GM12878 (cell line): ENCODE measurements at regions not wholly inside any gene's neighbourhood (a gene's known extent, or its start where the extent isn't known, plus 50 kb on each side); places are given as distances from the start of the nearest gene placed in this dataset.

Source experiments
- EGR1 ChIP-seq, 2 experiments: IDR thresholded peaks; 1 replicate in 1 of 2; 2 replicates in 1 of 2; pipeline ENCODE4 v1.6.1; 2011 to 2012; ENCODE audit warnings: low read depth in 2 of 2, low read length in 2 of 2, borderline replicate concordance in 1 of 2, mild to moderate bottlenecking in 1 of 2, moderate library complexity in 1 of 2
- NFIC ChIP-seq: IDR thresholded peaks from 2 replicates; pipeline ENCODE4 v1.6.1; 2012; ENCODE audit warnings: low read depth, mild to moderate bottlenecking, inconsistent platforms, low read length, moderate library complexity
- ZNF384 ChIP-seq: IDR thresholded peaks from 2 replicates; pipeline ENCODE4 v1.6.1; 2012; ENCODE audit warnings: low read depth, mild to moderate bottlenecking, low read length, improper control_type of control experiment, borderline replicate concordance
- TF ChIP-seq, protein P1 (sequence below): IDR thresholded peaks from 2 replicates; pipeline ENCODE4 v1.6.1; 2011; ENCODE audit warnings: borderline replicate concordance, low read depth, mild to moderate bottlenecking, moderate library complexity, low read length; ENCODE audit not compliant: insufficient read depth, poor library complexity, severe bottlenecking
- TF ChIP-seq, protein P2 (sequence below): fragments of 450-650 bp; IDR thresholded peaks from 2 replicates; pipeline ENCODE4 v1.6.1; 2018; ENCODE audit warnings: mild to moderate bottlenecking, low read depth, moderate library complexity; ENCODE audit not compliant: partially characterized antibody
- TF ChIP-seq, protein P3 (sequence below): IDR thresholded peaks from 2 replicates; pipeline ENCODE4 v1.6.1; 2011; ENCODE audit warnings: mild to moderate bottlenecking, low read depth, low read length, moderate library complexity; ENCODE audit not compliant: insufficient replicate concordance

DNA sequence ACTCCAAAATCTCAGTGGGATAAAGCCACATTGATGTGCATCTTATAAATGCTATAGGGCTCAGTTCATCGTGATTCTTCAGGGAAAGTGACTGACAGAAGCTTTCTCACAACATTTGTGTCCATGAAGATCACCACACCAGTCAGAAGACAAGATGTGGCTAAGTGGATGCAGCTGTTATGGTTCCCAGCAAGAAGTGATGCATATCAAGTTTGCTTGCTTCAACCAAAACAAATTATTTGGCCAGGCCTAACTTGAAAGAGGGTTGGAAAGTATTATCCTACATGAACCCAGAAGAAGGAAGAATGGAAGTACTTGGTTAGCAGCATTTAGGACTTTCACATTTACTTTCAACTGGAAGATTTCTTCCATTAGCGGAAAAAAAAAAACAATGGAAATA is 210.0 kb upstream of the ACVR2A start (continued):
- TF ChIP-seq, protein P1, sequence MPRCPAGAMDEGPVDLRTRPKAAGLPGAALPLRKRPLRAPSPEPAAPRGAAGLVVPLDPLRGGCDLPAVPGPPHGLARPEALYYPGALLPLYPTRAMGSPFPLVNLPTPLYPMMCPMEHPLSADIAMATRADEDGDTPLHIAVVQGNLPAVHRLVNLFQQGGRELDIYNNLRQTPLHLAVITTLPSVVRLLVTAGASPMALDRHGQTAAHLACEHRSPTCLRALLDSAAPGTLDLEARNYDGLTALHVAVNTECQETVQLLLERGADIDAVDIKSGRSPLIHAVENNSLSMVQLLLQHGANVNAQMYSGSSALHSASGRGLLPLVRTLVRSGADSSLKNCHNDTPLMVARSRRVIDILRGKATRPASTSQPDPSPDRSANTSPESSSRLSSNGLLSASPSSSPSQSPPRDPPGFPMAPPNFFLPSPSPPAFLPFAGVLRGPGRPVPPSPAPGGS: no peak
- TF ChIP-seq EGR1 (IDR thresholded peaks at IDR 0.05; ENCODE audit: borderline replicate concordance in 1 of 2, low read depth in 2 of 2, low read length in 2 of 2): no peak
- TF ChIP-seq, protein P2, sequence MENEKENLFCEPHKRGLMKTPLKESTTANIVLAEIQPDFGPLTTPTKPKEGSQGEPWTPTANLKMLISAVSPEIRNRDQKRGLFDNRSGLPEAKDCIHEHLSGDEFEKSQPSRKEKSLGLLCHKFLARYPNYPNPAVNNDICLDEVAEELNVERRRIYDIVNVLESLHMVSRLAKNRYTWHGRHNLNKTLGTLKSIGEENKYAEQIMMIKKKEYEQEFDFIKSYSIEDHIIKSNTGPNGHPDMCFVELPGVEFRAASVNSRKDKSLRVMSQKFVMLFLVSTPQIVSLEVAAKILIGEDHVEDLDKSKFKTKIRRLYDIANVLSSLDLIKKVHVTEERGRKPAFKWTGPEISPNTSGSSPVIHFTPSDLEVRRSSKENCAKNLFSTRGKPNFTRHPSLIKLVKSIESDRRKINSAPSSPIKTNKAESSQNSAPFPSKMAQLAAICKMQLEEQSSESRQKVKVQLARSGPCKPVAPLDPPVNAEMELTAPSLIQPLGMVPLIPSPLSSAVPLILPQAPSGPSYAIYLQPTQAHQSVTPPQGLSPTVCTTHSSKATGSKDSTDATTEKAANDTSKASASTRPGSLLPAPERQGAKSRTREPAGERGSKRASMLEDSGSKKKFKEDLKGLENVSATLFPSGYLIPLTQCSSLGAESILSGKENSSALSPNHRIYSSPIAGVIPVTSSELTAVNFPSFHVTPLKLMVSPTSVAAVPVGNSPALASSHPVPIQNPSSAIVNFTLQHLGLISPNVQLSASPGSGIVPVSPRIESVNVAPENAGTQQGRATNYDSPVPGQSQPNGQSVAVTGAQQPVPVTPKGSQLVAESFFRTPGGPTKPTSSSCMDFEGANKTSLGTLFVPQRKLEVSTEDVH: no peak
- TF ChIP-seq ZNF384: no peak
- TF ChIP-seq NFIC: no peak
- TF ChIP-seq, protein P3, sequence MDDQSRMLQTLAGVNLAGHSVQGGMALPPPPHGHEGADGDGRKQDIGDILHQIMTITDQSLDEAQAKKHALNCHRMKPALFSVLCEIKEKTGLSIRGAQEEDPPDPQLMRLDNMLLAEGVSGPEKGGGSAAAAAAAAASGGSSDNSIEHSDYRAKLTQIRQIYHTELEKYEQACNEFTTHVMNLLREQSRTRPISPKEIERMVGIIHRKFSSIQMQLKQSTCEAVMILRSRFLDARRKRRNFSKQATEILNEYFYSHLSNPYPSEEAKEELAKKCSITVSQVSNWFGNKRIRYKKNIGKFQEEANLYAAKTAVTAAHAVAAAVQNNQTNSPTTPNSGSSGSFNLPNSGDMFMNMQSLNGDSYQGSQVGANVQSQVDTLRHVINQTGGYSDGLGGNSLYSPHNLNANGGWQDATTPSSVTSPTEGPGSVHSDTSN: no peak
